SK-N-SH (cell line): ENCODE measurements at regions not wholly inside any gene's neighbourhood (a gene's known extent, or its start where the extent isn't known, plus 50 kb on each side); places are given as distances from the start of the nearest gene placed in this dataset.

Experiments
- CTCF ChIA-PET: fragments of 300-600, 350-600 bp; formaldehyde crosslinking; extraction: SDS; loops from one replicate; lab custom pipeline; 2021; lab: Yijun Ruan, JAX
- POLR2A ChIA-PET: fragments of 350-600 bp; sonication (Branson Sonifier 250); formaldehyde crosslinking; extraction: SDS; loops from one replicate; lab custom pipeline; 2020; ENCODE audit warnings: antibody characterized with exemption, inconsistent platforms; lab: Yijun Ruan, JAX
- DNase-seq: peaks from one replicate; pipeline ENCODE4 v3.0.0; 2012
- H2AFZ ChIP-seq: fragments of 200-600 bp; sonication (generic); 2 replicates; pipeline ENCODE4 v1.8.1; 2016; ENCODE audit warnings: antibody characterized with exemption, mild to moderate bottlenecking, low read depth
- H3F3A ChIP-seq: fragments of 200-600 bp; sonication (generic); replicated peaks from 2 replicates; pipeline ENCODE3; 2016; ENCODE audit warnings: antibody characterized with exemption, mild to moderate bottlenecking; ENCODE audit not compliant: insufficient read depth
- H3K27ac ChIP-seq, 2 experiments: fragments of 200-500 bp in 1 of 2; fragments of 200-600 bp in 1 of 2; sonication (Bioruptor generic) in 1 of 2; sonication (generic), shearing (Covaris generic) in 1 of 2; 2 replicates each; pipeline versions ENCODE4 v1.5.1 to v1.6.1; 2014 to 2016; ENCODE audit warnings: low read depth in 2 of 2, inconsistent platforms in 1 of 2, low read length in 1 of 2, mild to moderate bottlenecking in 1 of 2, mixed read lengths in 1 of 2
- H3K27me3 ChIP-seq: fragments of 200-600 bp; sonication (generic), shearing (Covaris generic); 2 replicates; pipeline ENCODE4 v1.6.1; 2016; ENCODE audit warnings: mixed run types; ENCODE audit not compliant: insufficient read depth
- H3K36me3 ChIP-seq, 2 experiments: fragments of 200-500 bp in 1 of 2; fragments of 200-600 bp in 1 of 2; sonication (Bioruptor generic) in 1 of 2; sonication (generic) in 1 of 2; replicated peaks in 1 of 2; 2 replicates each; pipeline versions ENCODE3 to v1.5.1; 2014 to 2016; ENCODE audit warnings: low read length in 1 of 2, mild to moderate bottlenecking in 1 of 2; ENCODE audit not compliant: insufficient read depth in 2 of 2, control insufficient read depth in 1 of 2
- H3K4me1 ChIP-seq, 2 experiments: fragments of 200-500 bp in 1 of 2; fragments of 200-600 bp in 1 of 2; sonication (Bioruptor generic) in 1 of 2; sonication (generic), shearing (Covaris generic) in 1 of 2; 2 replicates each; pipeline versions ENCODE4 v1.5.1 to v1.6.1; 2014 to 2016; ENCODE audit warnings: low read depth in 1 of 2, low read length in 1 of 2, mixed run types in 1 of 2; ENCODE audit not compliant: insufficient read depth in 2 of 2, control insufficient read depth in 1 of 2
- H3K4me2 ChIP-seq: fragments of 200-600 bp; sonication (generic), shearing (Covaris generic); 2 replicates; pipeline ENCODE4 v1.6.1; 2017; ENCODE audit warnings: mixed run types
- H3K4me3 ChIP-seq, 2 experiments: fragments of 200-500 bp in 1 of 2; fragments of 200-600 bp in 1 of 2; sonication (Bioruptor generic) in 1 of 2; sonication (generic), shearing (Covaris generic) in 1 of 2; 2 replicates each; pipeline versions ENCODE4 v1.5.1 to v1.8.1; 2014 to 2016; ENCODE audit warnings: low read depth in 2 of 2, inconsistent platforms in 1 of 2, low read length in 1 of 2, mild to moderate bottlenecking in 1 of 2, mixed read lengths in 1 of 2, moderate library complexity in 1 of 2
- H3K79me2 ChIP-seq: fragments of 200-600 bp; sonication (generic); 2 replicates; pipeline ENCODE4 v1.8.1; 2017; ENCODE audit warnings: mild to moderate bottlenecking; ENCODE audit not compliant: insufficient read depth
- H3K9ac ChIP-seq: fragments of 200-600 bp; sonication (generic); 2 replicates; pipeline ENCODE4 v1.6.1; 2017; ENCODE audit warnings: mixed run types
- H3K9me2 ChIP-seq: fragments of 200-600 bp; sonication (generic); 2 replicates; pipeline ENCODE4 v1.6.1; 2017; ENCODE audit warnings: mixed run types
- H3K9me3 ChIP-seq: fragments of 200-600 bp; sonication (generic); 2 replicates; pipeline ENCODE4 v1.6.1; 2017; ENCODE audit warnings: mixed run types, mild to moderate bottlenecking, moderate library complexity
- H4K20me1 ChIP-seq: fragments of 200-600 bp; sonication (generic); 2 replicates; pipeline ENCODE4 v1.6.1; 2017; ENCODE audit warnings: mild to moderate bottlenecking, mixed run types; ENCODE audit not compliant: insufficient read depth
- CTCF ChIP-seq: fragments of 200-600 bp; sonication (generic); IDR thresholded peaks from 2 replicates; pipeline ENCODE4 v1.6.1; 2017; ENCODE audit warnings: antibody characterized with exemption, mild to moderate bottlenecking, moderate library complexity
- ELF1 ChIP-seq: IDR thresholded peaks from 2 replicates; pipeline ENCODE4 v1.4.0; 2012
- EP300 ChIP-seq, 2 experiments: IDR thresholded peaks; 2 replicates each; pipeline versions ENCODE4 v1.4.0 to v1.6.1; 2012; ENCODE audit warnings: borderline replicate concordance in 1 of 2, low read depth in 1 of 2, low read length in 1 of 2
- IRF3 ChIP-seq: fragments of 150-350 bp; IDR thresholded peaks from 2 replicates; pipeline ENCODE4 v1.6.1; 2016; ENCODE audit warnings: mild to moderate bottlenecking, low read depth, low read length
- MEF2A ChIP-seq: IDR thresholded peaks from 2 replicates; pipeline ENCODE4 v1.4.0; 2012; ENCODE audit warnings: low read depth, borderline replicate concordance
- MXI1 ChIP-seq: IDR thresholded peaks from 2 replicates; pipeline ENCODE4 v1.6.1; 2012; ENCODE audit warnings: mild to moderate bottlenecking, low read depth, low read length, improper control_type of control experiment
- RAD21 ChIP-seq: IDR thresholded peaks from 2 replicates; pipeline ENCODE4 v1.6.1; 2012; ENCODE audit warnings: mild to moderate bottlenecking, low read length
- REST ChIP-seq: IDR thresholded peaks from 2 replicates; pipeline ENCODE4 v1.6.1; 2012; ENCODE audit warnings: mild to moderate bottlenecking, low read depth, low read length, moderate library complexity
- RFX5 ChIP-seq: IDR thresholded peaks from 2 replicates; pipeline ENCODE4 v1.6.1; 2012; ENCODE audit warnings: mild to moderate bottlenecking, improper control_type of control experiment, low read length
- RXRA ChIP-seq: IDR thresholded peaks from 2 replicates; pipeline ENCODE4 v1.4.0; 2012; ENCODE audit warnings: low read depth, mild to moderate bottlenecking, borderline replicate concordance
- TCF12 ChIP-seq: IDR thresholded peaks from 2 replicates; pipeline ENCODE4 v1.4.0; 2012
- TEAD4 ChIP-seq: IDR thresholded peaks from 2 replicates; pipeline ENCODE4 v1.4.0; 2012; ENCODE audit warnings: mild to moderate bottlenecking, borderline replicate concordance; ENCODE audit not compliant: insufficient read depth
- USF1 ChIP-seq: IDR thresholded peaks from 2 replicates; pipeline ENCODE4 v1.4.0; 2012; ENCODE audit warnings: low read depth, borderline replicate concordance
- ZBTB33 ChIP-seq: IDR thresholded peaks from 2 replicates; pipeline ENCODE4 v1.4.0; 2012; ENCODE audit warnings: low read depth, borderline replicate concordance
- WGBS: methylation state at CpG from one replicate; pipeline ENCODE4 v1.1.6; 2017; ENCODE audit warnings: low lambda C conversion rate; 5-methylcytosine and 5-hydroxymethylcytosine counted together

- H4K20me1 ChIP-seq = no peaks in the 10 kb centered on the region
- no peaks in the 10 kb centered on the region for H3K9me2 ChIP-seq
- no peak overlapping the region for H3K4me3 ChIP-seq
- no peak overlapping the region for H3K4me2 ChIP-seq
- WGBS = 6% methylated on average over 1 of the region's 1 CpG
- TF ChIP-seq REST = no peak
- no peak for TF ChIP-seq ZBTB33
- TF ChIP-seq IRF3 = no peak
- no peak for TF ChIP-seq ELF1
- TF ChIP-seq USF1 = no peak
- no peak for TF ChIP-seq RFX5
- no peak for TF ChIP-seq RAD21
- TF ChIP-seq TEAD4 = no peak
- no peak for TF ChIP-seq CTCF
- TF ChIP-seq MEF2A = no peak
- no peak for TF ChIP-seq MXI1
- TF ChIP-seq TCF12 = no peak
- TF ChIP-seq RXRA = no peak
- no peak for TF ChIP-seq EP300 (IDR thresholded peaks at IDR 0.05; ENCODE audit: borderline replicate concordance in 1 of 2, low read depth in 1 of 2, low read length in 1 of 2)
- TF ChIP-seq, all 33 proteins: peak for 0
- H3K79me2 ChIP-seq = no peaks in the 10 kb centered on the region
- peaks cover 0 to 33% of the 10 kb centered on the region in 2 experiments; a peak in 2 of 4 replicates for H3K4me1 ChIP-seq
- no peaks in the 10 kb centered on the region for H3K9me3 ChIP-seq
- no peaks in the 10 kb centered on the region for H3K36me3 ChIP-seq
- H2AFZ ChIP-seq = no peak overlapping the region
- ChIA-PET CTCF (interaction anchor here (1.0 kb wide), 1 partner anchor 20 kb away, joined by 3 read pairs; no protein-coding TSS in a partner anchor), POLR2A (interaction anchor here (1.5 kb wide), 1 partner anchor 36 kb away, joined by 4 read pairs; no protein-coding TSS in a partner anchor)
- peak overlapping the region in 1 of 2 experiments; percentile 99; a peak in 2 of 4 replicates for H3K27ac ChIP-seq
- no peaks in the 10 kb centered on the region for H3F3A ChIP-seq
- H3K27me3 ChIP-seq = no peaks in the 10 kb centered on the region
- H3K9ac ChIP-seq = no peak overlapping the region
- DNase-seq = no peak
Measured at GRCh38 chr5:5560016-5560415, 137.5 kb downstream of the ICE1 start.
